DOHH2 (cell line): ENCODE measurements at regions not wholly inside any gene's neighbourhood (a gene's known extent, or its start where the extent isn't known, plus 50 kb on each side); places are given as distances from the start of the nearest gene placed in this dataset.

Experiments
- H3F3A ChIP-seq: fragments of 200-600 bp; sonication (generic), shearing (Covaris generic); 2 replicates; pipeline ENCODE4 v1.6.0; 2016; ENCODE audit warnings: antibody characterized with exemption, mild to moderate bottlenecking; ENCODE audit not compliant: control insufficient read depth, insufficient read depth
- H3K27ac ChIP-seq: fragments of 200-600 bp; sonication (generic); 2 replicates; pipeline ENCODE4 v1.5.1; 2014; ENCODE audit warnings: low read depth, mild to moderate bottlenecking, low read length, moderate library complexity
- H3K27me3 ChIP-seq: fragments of 200-600 bp; sonication (generic); 2 replicates; pipeline ENCODE4 v1.6.1; 2014; ENCODE audit warnings: mild to moderate bottlenecking, low read length, mixed read lengths; ENCODE audit not compliant: control insufficient read depth
- H3K36me3 ChIP-seq: fragments of 200-600 bp; sonication (generic); 2 replicates; pipeline ENCODE4 v1.6.1; 2014; ENCODE audit warnings: mild to moderate bottlenecking, low read length, moderate library complexity, mixed read lengths; ENCODE audit not compliant: control insufficient read depth
- H3K4me1 ChIP-seq: fragments of 200-600 bp; sonication (generic); 2 replicates; pipeline ENCODE4 v1.6.1; 2014; ENCODE audit warnings: mild to moderate bottlenecking, low read length, mixed read lengths; ENCODE audit not compliant: control insufficient read depth
- H3K4me2 ChIP-seq: fragments of 200-600 bp; sonication (generic); 2 replicates; pipeline ENCODE4 v1.6.0; 2014; ENCODE audit warnings: mild to moderate bottlenecking, low read length, moderate library complexity
- H3K4me3 ChIP-seq: fragments of 200-600 bp; sonication (generic); 2 replicates; pipeline ENCODE4 v1.5.1; 2014; ENCODE audit warnings: mild to moderate bottlenecking, low read length, mixed read lengths
- H3K79me2 ChIP-seq: fragments of 200-600 bp; sonication (generic); 2 replicates; pipeline ENCODE4 v1.6.1; 2014; ENCODE audit warnings: mild to moderate bottlenecking, low read length, mixed read lengths; ENCODE audit not compliant: control insufficient read depth
- H3K9me2 ChIP-seq: fragments of 200-600 bp; sonication (generic); replicated peaks from 2 replicates; pipeline ENCODE4 v1.6.1; 2014; ENCODE audit warnings: mild to moderate bottlenecking, low read length, mixed read lengths; ENCODE audit not compliant: control insufficient read depth
- H3K9me3 ChIP-seq: fragments of 200-600 bp; sonication (generic); 2 replicates; pipeline ENCODE4 v1.6.1; 2014; ENCODE audit warnings: antibody characterized with exemption, low read length, mixed read lengths; ENCODE audit not compliant: control insufficient read depth, insufficient read depth
- H4K20me1 ChIP-seq: fragments of 200-600 bp; sonication (generic); 2 replicates; pipeline ENCODE4 v1.6.0; 2014; ENCODE audit warnings: low read depth, mild to moderate bottlenecking, antibody characterized with exemption, low read length, moderate library complexity; ENCODE audit not compliant: control insufficient read depth, insufficient read depth
- CTCF ChIP-seq: fragments of 200-600 bp; sonication (generic); IDR thresholded peaks from one replicate; pipeline ENCODE4 v1.5.1; 2014; ENCODE audit warnings: antibody characterized with exemption, mild to moderate bottlenecking, low read depth, low read length; ENCODE audit not compliant: poor library complexity, severe bottlenecking
- EZH2phosphoT487 ChIP-seq: fragments of 200-600 bp; sonication (generic); IDR thresholded peaks from 2 replicates; pipeline ENCODE4 v1.6.1; 2017; ENCODE audit warnings: borderline replicate concordance, mild to moderate bottlenecking, antibody characterized with exemption, low read length, moderate library complexity, mixed read lengths

GRCh38 chr2:187206471-187206870, 241.6 kb downstream of the CALCRL start:
- H3K4me3 ChIP-seq = no peak overlapping the region
- no peaks in the 10 kb centered on the region for H3K9me3 ChIP-seq
- H3K36me3 ChIP-seq = no peaks in the 10 kb centered on the region
- H3K9me2 ChIP-seq = no peaks in the 10 kb centered on the region
- H4K20me1 ChIP-seq = no peaks in the 10 kb centered on the region
- no peaks in the 10 kb centered on the region for H3K27me3 ChIP-seq
- no peak for TF ChIP-seq EZH2phosphoT487
- TF ChIP-seq CTCF = no peak
- H3K27ac ChIP-seq = no peak overlapping the region
- no peaks in the 10 kb centered on the region for H3K79me2 ChIP-seq
- no peak overlapping the region for H3K4me2 ChIP-seq
- no peaks in the 10 kb centered on the region for H3F3A ChIP-seq
- H3K4me1 ChIP-seq = no peaks in the 10 kb centered on the region

- Histone ChIP-seq H3F3A (no peaks in the 10 kb centered on the region), H3K9me3 (no peaks in the 10 kb centered on the region), H3K4me3 (no peak overlapping the region), H3K79me2 (no peaks in the 10 kb centered on the region), H4K20me1 (no peaks in the 10 kb centered on the region), H3K9me2 (no peaks in the 10 kb centered on the region), H3K4me2 (no peak overlapping the region), H3K4me1 (no peaks in the 10 kb centered on the region), H3K36me3 (no peaks in the 10 kb centered on the region), H3K27ac (no peak overlapping the region), H3K27me3 (no peaks in the 10 kb centered on the region)
- TF ChIP-seq CTCF (no peak), EZH2phosphoT487 (no peak)
Measured at GRCh38 chr2:187206071-187206470, 242.0 kb downstream of the CALCRL start.

GRCh38 chr2:187198136-187198535, 249.9 kb downstream of the CALCRL start:
- Histone ChIP-seq H3K4me2 (no peak overlapping the region), H3K4me1 (no peaks in the 10 kb centered on the region), H4K20me1 (no peaks in the 10 kb centered on the region), H3K27ac (no peak overlapping the region), H3K27me3 (no peaks in the 10 kb centered on the region), H3K36me3 (no peaks in the 10 kb centered on the region), H3K9me3 (no peaks in the 10 kb centered on the region), H3K9me2 (no peaks in the 10 kb centered on the region; the same call in 1 of the 2 replicates), H3K79me2 (no peaks in the 10 kb centered on the region), H3F3A (no peaks in the 10 kb centered on the region), H3K4me3 (no peak overlapping the region)
- TF ChIP-seq CTCF (no peak), EZH2phosphoT487 (no peak)

- Histone ChIP-seq H3K9me2 (no peaks in the 10 kb centered on the region; the same call in 1 of the 2 replicates), H3K4me3 (no peak overlapping the region), H3F3A (no peaks in the 10 kb centered on the region), H4K20me1 (no peaks in the 10 kb centered on the region), H3K27me3 (no peaks in the 10 kb centered on the region), H3K27ac (no peak overlapping the region), H3K79me2 (no peaks in the 10 kb centered on the region), H3K9me3 (no peaks in the 10 kb centered on the region), H3K4me2 (no peak overlapping the region), H3K36me3 (no peaks in the 10 kb centered on the region), H3K4me1 (no peaks in the 10 kb centered on the region)
- TF ChIP-seq CTCF = no peak
- no peak for TF ChIP-seq EZH2phosphoT487
Measured at GRCh38 chr2:187194049-187194448, 254.0 kb downstream of the CALCRL start.
